WTC11 (cell line): ENCODE measurements at regions not wholly inside any gene's neighbourhood (a gene's known extent, or its start where the extent isn't known, plus 50 kb on each side); places are given as distances from the start of the nearest gene placed in this dataset.

Experiments
- ATAC-seq: fragments of 200-7000 bp; cut with Tn5 transposase; 2 replicates; pipeline ENCODE4 v1.10.0; 2021; ENCODE audit warnings: mild to moderate bottlenecking, moderate library complexity
- CTCF ChIA-PET: fragments of 300-600 bp; sonication (Branson Sonifier 250); formaldehyde crosslinking; loops from one replicate; lab custom pipeline; 2021; ENCODE audit warnings: antibody characterized with exemption; lab: Charles Lee
- POLR2A ChIA-PET: fragments of 350-600 bp; sonication (Branson Sonifier 250); formaldehyde crosslinking; loops from one replicate; lab custom pipeline; 2021; ENCODE audit warnings: antibody characterized with exemption; lab: Charles Lee
- DNase-seq: peaks from one replicate; pipeline ENCODE4 v3.0.0; 2021; ENCODE audit warnings: low spot score
- H3K27ac Mint-ChIP-seq: 2 replicates; pipeline ENCODE4 v1.8.0; 2021; ENCODE audit warnings: mixed read lengths
- H3K27me3 Mint-ChIP-seq: 2 replicates; pipeline ENCODE4 v1.8.0; 2021; ENCODE audit warnings: low read depth, mild to moderate bottlenecking, moderate library complexity, mixed read lengths
- H3K36me3 Mint-ChIP-seq: 2 replicates; pipeline ENCODE4 v1.8.0; 2021; ENCODE audit warnings: mixed read lengths
- H3K4me1 Mint-ChIP-seq: 2 replicates; pipeline ENCODE4 v1.8.0; 2022; ENCODE audit warnings: mixed read lengths
- H3K4me3 Mint-ChIP-seq: 2 replicates; pipeline ENCODE4 v1.8.0; 2021; ENCODE audit warnings: mild to moderate bottlenecking, moderate library complexity, mixed read lengths
- H3K9me3 Mint-ChIP-seq: 2 replicates; pipeline ENCODE4 v1.8.0; 2021; ENCODE audit warnings: mixed read lengths
- ATF1 ChIP-seq: sonication (generic); formaldehyde crosslinking; IDR thresholded peaks from 2 replicates; pipeline ENCODE4 v1.8.1; 2023; ENCODE audit warnings: mild to moderate bottlenecking, moderate library complexity, missing genetic modification reagents
- ATF2 ChIP-seq: sonication (generic); formaldehyde crosslinking; IDR thresholded peaks from 2 replicates; pipeline ENCODE4 v1.8.1; 2022; ENCODE audit warnings: low read depth, missing genetic modification reagents, borderline replicate concordance
- CREM ChIP-seq: sonication (generic); formaldehyde crosslinking; IDR thresholded peaks from 2 replicates; pipeline ENCODE4 v1.8.1; 2022; ENCODE audit warnings: mild to moderate bottlenecking, missing genetic modification reagents, moderate library complexity
- CTCF ChIP-seq: fragments of 200-600 bp; IDR thresholded peaks from 2 replicates; pipeline ENCODE4 v1.8.0; 2022; ENCODE audit warnings: antibody characterized with exemption
- ELF4 ChIP-seq: sonication (generic); formaldehyde crosslinking; IDR thresholded peaks from 2 replicates; pipeline ENCODE4 v1.8.1; 2022; ENCODE audit warnings: low read depth, mild to moderate bottlenecking, moderate library complexity, missing genetic modification reagents
- GTF2I ChIP-seq: fragments of 250-450 bp; sonication (Bioruptor Pico); conservative IDR thresholded peaks from 2 replicates; pipeline ENCODE4 v1.4.0; 2021; ENCODE audit warnings: mild to moderate bottlenecking
- JUN ChIP-seq: sonication (generic); formaldehyde crosslinking; IDR thresholded peaks from 2 replicates; pipeline ENCODE4 v1.8.0; 2023; ENCODE audit warnings: mild to moderate bottlenecking, missing genetic modification reagents
- NFE2L1 ChIP-seq: sonication (generic); formaldehyde crosslinking; IDR thresholded peaks from 2 replicates; pipeline ENCODE4 v1.8.1; 2023; ENCODE audit warnings: missing genetic modification reagents
- NR1H2 ChIP-seq: sonication (generic); formaldehyde crosslinking; IDR thresholded peaks from 2 replicates; pipeline ENCODE4 v1.9.0; 2021; ENCODE audit warnings: mild to moderate bottlenecking, moderate library complexity, missing genetic modification reagents
- NR2C2 ChIP-seq: sonication (generic); formaldehyde crosslinking; IDR thresholded peaks from 2 replicates; pipeline ENCODE4 v1.8.0; 2022; ENCODE audit warnings: mild to moderate bottlenecking, missing genetic modification reagents
- PRRX2 ChIP-seq: fragments of 250-450 bp; sonication (Bioruptor Pico); IDR thresholded peaks from 2 replicates; pipeline ENCODE4 v1.8.0; 2021; ENCODE audit warnings: mild to moderate bottlenecking
- RELA ChIP-seq: sonication (generic); formaldehyde crosslinking; IDR thresholded peaks from 2 replicates; pipeline ENCODE4 v1.8.1; 2022; ENCODE audit warnings: missing genetic modification reagents, mild to moderate bottlenecking, borderline replicate concordance
- RORB ChIP-seq: fragments of 250-450 bp; sonication (Bioruptor Pico); IDR thresholded peaks from 2 replicates; pipeline ENCODE4 v1.9.0; 2021; ENCODE audit warnings: mild to moderate bottlenecking
- SMAD3 ChIP-seq: sonication (generic); formaldehyde crosslinking; IDR thresholded peaks from 2 replicates; pipeline ENCODE4 v1.8.0; 2022; ENCODE audit warnings: missing genetic modification reagents, mild to moderate bottlenecking, borderline replicate concordance
- ZNF416 ChIP-seq: fragments of 250-450 bp; sonication (Bioruptor Pico); IDR thresholded peaks from 2 replicates; pipeline ENCODE4 v1.9.0; 2021; ENCODE audit warnings: mild to moderate bottlenecking, inconsistent platforms
- ZNF671 ChIP-seq: fragments of 250-450 bp; sonication (Bioruptor Pico); IDR thresholded peaks from 2 replicates; pipeline ENCODE4 v1.8.0; 2021; ENCODE audit warnings: mild to moderate bottlenecking
- TF ChIP-seq, protein P1 (sequence below): fragments of 250-450 bp; sonication (Bioruptor Pico); IDR thresholded peaks from 2 replicates; pipeline ENCODE4 v1.9.0; 2021; ENCODE audit warnings: mild to moderate bottlenecking
- TF ChIP-seq, protein P2 (sequence below): fragments of 250-450 bp; sonication (Bioruptor Pico); IDR thresholded peaks from 2 replicates; pipeline ENCODE4 v1.9.0; 2021; ENCODE audit warnings: mild to moderate bottlenecking, borderline replicate concordance
- TF ChIP-seq, protein P3 (sequence below): sonication (generic); formaldehyde crosslinking; IDR thresholded peaks from 2 replicates; pipeline ENCODE4 v1.8.0; 2022; ENCODE audit warnings: mild to moderate bottlenecking, missing genetic modification reagents
- TF ChIP-seq, protein P4 (sequence below): sonication (generic); formaldehyde crosslinking; IDR thresholded peaks from 2 replicates; pipeline ENCODE4 v1.8.0; 2023; ENCODE audit warnings: mild to moderate bottlenecking, missing genetic modification reagents

GRCh38 chr6:86730216-86730615 lies 207.1 kb upstream of the HTR1E start (continued):
- TF ChIP-seq CTCF (no peak), ATF2 (no peak), GTF2I (CRISPR knock-in tag) (no peak), ZNF671 (no peak), ATF1 (CRISPR knock-in tag) (no peak), RELA (CRISPR knock-in tag) (no peak), ZNF416 (CRISPR knock-in tag) (no peak), RORB (no peak), CREM (CRISPR knock-in tag) (no peak), NR2C2 (CRISPR knock-in tag) (no peak)
- TF ChIP-seq, protein P1, sequence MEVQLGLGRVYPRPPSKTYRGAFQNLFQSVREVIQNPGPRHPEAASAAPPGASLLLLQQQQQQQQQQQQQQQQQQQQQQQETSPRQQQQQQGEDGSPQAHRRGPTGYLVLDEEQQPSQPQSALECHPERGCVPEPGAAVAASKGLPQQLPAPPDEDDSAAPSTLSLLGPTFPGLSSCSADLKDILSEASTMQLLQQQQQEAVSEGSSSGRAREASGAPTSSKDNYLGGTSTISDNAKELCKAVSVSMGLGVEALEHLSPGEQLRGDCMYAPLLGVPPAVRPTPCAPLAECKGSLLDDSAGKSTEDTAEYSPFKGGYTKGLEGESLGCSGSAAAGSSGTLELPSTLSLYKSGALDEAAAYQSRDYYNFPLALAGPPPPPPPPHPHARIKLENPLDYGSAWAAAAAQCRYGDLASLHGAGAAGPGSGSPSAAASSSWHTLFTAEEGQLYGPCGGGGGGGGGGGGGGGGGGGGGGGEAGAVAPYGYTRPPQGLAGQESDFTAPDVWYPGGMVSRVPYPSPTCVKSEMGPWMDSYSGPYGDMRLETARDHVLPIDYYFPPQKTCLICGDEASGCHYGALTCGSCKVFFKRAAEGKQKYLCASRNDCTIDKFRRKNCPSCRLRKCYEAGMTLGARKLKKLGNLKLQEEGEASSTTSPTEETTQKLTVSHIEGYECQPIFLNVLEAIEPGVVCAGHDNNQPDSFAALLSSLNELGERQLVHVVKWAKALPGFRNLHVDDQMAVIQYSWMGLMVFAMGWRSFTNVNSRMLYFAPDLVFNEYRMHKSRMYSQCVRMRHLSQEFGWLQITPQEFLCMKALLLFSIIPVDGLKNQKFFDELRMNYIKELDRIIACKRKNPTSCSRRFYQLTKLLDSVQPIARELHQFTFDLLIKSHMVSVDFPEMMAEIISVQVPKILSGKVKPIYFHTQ (CRISPR knock-in tag): no peak
- TF ChIP-seq, all 79 proteins: peak for 0

DNA sequence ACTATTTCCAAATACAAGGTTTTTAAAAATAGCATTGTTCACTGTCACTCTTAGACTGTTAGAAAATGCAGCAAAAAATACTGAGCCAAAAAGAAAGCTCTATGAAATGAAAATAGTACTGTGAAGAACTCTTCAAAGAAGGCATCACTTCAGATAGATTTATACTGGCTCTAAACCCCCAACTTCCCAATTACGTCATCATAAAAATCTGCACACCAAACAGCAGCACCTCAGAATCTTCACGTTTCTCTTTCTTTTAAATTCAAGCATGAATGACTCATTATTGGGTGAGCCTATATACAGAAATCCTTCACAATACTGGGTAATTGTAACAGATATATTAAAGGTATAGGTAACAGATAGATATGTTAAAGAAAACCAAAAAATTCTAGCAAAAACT lies 208.4 kb upstream of the HTR1E start:
- H3K27me3 Mint-ChIP-seq: no peaks in the 10 kb centered on the region; the same call in none of the 2 replicates
- POLR2A ChIA-PET: no interaction called here
- peaks cover 54% of the 10 kb centered on the region for H3K9me3 Mint-ChIP-seq
- no peak overlapping the region for H3K27ac Mint-ChIP-seq
- H3K36me3 Mint-ChIP-seq: peaks cover 34% of the 10 kb centered on the region
- TF ChIP-seq, protein P2, sequence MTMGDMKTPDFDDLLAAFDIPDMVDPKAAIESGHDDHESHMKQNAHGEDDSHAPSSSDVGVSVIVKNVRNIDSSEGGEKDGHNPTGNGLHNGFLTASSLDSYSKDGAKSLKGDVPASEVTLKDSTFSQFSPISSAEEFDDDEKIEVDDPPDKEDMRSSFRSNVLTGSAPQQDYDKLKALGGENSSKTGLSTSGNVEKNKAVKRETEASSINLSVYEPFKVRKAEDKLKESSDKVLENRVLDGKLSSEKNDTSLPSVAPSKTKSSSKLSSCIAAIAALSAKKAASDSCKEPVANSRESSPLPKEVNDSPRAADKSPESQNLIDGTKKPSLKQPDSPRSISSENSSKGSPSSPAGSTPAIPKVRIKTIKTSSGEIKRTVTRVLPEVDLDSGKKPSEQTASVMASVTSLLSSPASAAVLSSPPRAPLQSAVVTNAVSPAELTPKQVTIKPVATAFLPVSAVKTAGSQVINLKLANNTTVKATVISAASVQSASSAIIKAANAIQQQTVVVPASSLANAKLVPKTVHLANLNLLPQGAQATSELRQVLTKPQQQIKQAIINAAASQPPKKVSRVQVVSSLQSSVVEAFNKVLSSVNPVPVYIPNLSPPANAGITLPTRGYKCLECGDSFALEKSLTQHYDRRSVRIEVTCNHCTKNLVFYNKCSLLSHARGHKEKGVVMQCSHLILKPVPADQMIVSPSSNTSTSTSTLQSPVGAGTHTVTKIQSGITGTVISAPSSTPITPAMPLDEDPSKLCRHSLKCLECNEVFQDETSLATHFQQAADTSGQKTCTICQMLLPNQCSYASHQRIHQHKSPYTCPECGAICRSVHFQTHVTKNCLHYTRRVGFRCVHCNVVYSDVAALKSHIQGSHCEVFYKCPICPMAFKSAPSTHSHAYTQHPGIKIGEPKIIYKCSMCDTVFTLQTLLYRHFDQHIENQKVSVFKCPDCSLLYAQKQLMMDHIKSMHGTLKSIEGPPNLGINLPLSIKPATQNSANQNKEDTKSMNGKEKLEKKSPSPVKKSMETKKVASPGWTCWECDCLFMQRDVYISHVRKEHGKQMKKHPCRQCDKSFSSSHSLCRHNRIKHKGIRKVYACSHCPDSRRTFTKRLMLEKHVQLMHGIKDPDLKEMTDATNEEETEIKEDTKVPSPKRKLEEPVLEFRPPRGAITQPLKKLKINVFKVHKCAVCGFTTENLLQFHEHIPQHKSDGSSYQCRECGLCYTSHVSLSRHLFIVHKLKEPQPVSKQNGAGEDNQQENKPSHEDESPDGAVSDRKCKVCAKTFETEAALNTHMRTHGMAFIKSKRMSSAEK (CRISPR knock-in tag): no peak
- TF ChIP-seq PRRX2 (CRISPR knock-in tag) (no peak), JUN (CRISPR knock-in tag) (no peak), ELF4 (CRISPR knock-in tag) (no peak), NR1H2 (CRISPR knock-in tag) (no peak), NR2C2 (CRISPR knock-in tag) (no peak), NFE2L1 (no peak), SMAD3 (CRISPR knock-in tag) (no peak)
- TF ChIP-seq, protein P3, sequence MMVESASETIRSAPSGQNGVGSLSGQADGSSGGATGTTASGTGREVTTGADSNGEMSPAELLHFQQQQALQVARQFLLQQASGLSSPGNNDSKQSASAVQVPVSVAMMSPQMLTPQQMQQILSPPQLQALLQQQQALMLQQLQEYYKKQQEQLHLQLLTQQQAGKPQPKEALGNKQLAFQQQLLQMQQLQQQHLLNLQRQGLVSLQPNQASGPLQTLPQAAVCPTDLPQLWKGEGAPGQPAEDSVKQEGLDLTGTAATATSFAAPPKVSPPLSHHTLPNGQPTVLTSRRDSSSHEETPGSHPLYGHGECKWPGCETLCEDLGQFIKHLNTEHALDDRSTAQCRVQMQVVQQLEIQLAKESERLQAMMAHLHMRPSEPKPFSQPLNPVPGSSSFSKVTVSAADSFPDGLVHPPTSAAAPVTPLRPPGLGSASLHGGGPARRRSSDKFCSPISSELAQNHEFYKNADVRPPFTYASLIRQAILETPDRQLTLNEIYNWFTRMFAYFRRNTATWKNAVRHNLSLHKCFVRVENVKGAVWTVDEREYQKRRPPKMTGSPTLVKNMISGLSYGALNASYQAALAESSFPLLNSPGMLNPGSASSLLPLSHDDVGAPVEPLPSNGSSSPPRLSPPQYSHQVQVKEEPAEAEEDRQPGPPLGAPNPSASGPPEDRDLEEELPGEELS (CRISPR knock-in tag): no peak
- TF ChIP-seq, protein P4, sequence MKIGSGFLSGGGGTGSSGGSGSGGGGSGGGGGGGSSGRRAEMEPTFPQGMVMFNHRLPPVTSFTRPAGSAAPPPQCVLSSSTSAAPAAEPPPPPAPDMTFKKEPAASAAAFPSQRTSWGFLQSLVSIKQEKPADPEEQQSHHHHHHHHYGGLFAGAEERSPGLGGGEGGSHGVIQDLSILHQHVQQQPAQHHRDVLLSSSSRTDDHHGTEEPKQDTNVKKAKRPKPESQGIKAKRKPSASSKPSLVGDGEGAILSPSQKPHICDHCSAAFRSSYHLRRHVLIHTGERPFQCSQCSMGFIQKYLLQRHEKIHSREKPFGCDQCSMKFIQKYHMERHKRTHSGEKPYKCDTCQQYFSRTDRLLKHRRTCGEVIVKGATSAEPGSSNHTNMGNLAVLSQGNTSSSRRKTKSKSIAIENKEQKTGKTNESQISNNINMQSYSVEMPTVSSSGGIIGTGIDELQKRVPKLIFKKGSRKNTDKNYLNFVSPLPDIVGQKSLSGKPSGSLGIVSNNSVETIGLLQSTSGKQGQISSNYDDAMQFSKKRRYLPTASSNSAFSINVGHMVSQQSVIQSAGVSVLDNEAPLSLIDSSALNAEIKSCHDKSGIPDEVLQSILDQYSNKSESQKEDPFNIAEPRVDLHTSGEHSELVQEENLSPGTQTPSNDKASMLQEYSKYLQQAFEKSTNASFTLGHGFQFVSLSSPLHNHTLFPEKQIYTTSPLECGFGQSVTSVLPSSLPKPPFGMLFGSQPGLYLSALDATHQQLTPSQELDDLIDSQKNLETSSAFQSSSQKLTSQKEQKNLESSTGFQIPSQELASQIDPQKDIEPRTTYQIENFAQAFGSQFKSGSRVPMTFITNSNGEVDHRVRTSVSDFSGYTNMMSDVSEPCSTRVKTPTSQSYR (CRISPR knock-in tag): no peak
- TF ChIP-seq, all 79 proteins: peak for 0
- Mint-ChIP-seq H3K4me1 (peaks cover 4% of the 10 kb centered on the region), H3K4me3 (no peak overlapping the region)
- ATAC-seq: no peak
- no peak for DNase-seq
- CTCF ChIA-PET: no interaction called here
